Natural killer cell treated with Interleukin-12 subunit alpha and Interleukin-12 subunit beta and Interleukin-15 and Interleukin-18, amount 100 ng/mL, for 72 hours (primary cell): ENCODE measurements at regions not wholly inside any gene's neighbourhood (a gene's known extent, or its start where the extent isn't known, plus 50 kb on each side); places are given as distances from the start of the nearest gene placed in this dataset.

Experiments used
- ATAC-seq, 2 donors: fragments of 150-1000 bp; cut with Tn5 transposase in 1 of 2; sonication (Bioruptor Pico), chemical (Tn5 transposase) in 1 of 2; 2 replicates each; pipeline ENCODE4 v1.10.0; 2021
- DNase-seq: peaks from one replicate; pipeline ENCODE4 v3.0.0; 2022; ENCODE audit warnings: low spot score
- H3K27ac Mint-ChIP-seq, 2 donors: 1 replicate in 1 of 2; 2 replicates in 1 of 2; pipeline ENCODE4 v1.8.0; 2022; ENCODE audit warnings: mixed read lengths in 2 of 2, mild to moderate bottlenecking in 1 of 2, moderate library complexity in 1 of 2
- H3K27me3 Mint-ChIP-seq, 2 donors: 1 replicate in 1 of 2; 2 replicates in 1 of 2; pipeline ENCODE4 v1.8.0; 2022; ENCODE audit warnings: mixed read lengths in 2 of 2
- H3K36me3 Mint-ChIP-seq: one replicate; pipeline ENCODE4 v1.8.0; 2022; ENCODE audit warnings: mixed read lengths
- H3K4me1 Mint-ChIP-seq, 2 donors: 1 replicate in 1 of 2; 2 replicates in 1 of 2; pipeline ENCODE4 v1.8.0; 2022; ENCODE audit warnings: low read depth in 2 of 2, mixed read lengths in 2 of 2, mild to moderate bottlenecking in 1 of 2
- H3K4me3 Mint-ChIP-seq: one replicate; pipeline ENCODE4 v1.8.0; 2022; ENCODE audit warnings: mixed read lengths
- H3K9me3 Mint-ChIP-seq: 2 replicates; pipeline ENCODE4 v1.8.0; 2022; ENCODE audit warnings: mixed read lengths

DNA sequence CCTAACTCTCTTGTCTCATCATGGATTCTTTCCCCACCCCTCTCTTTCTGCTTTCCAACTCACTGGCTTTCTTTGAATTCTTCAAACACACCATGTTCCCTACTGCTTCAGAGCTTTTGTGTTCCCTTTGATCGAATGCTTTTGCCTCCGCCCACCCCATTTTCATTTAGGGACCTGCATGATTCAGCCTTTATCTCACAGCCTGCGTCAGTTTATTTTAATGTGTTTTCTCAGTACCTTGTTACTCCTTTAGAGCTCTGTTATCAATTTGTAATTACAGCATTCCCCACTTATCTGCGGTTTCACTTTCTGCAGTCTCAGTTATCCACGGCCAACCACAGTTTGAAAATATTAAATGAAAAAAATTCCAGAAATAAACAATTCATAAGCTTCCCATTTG, 451.3 kb downstream of the METTL15 start:
- ATAC-seq, result no peak
- H3K9me3 Mint-ChIP-seq, result peaks cover 19% of the 10 kb centered on the region
- no peak for DNase-seq
- H3K4me1 Mint-ChIP-seq, result no peaks in the 10 kb centered on the region
- H3K27ac Mint-ChIP-seq, result no peak overlapping the region
- H3K36me3 Mint-ChIP-seq, result peaks cover 8% of the 10 kb centered on the region
- no peak overlapping the region for H3K4me3 Mint-ChIP-seq
- no peaks in the 10 kb centered on the region for H3K27me3 Mint-ChIP-seq

DNA sequence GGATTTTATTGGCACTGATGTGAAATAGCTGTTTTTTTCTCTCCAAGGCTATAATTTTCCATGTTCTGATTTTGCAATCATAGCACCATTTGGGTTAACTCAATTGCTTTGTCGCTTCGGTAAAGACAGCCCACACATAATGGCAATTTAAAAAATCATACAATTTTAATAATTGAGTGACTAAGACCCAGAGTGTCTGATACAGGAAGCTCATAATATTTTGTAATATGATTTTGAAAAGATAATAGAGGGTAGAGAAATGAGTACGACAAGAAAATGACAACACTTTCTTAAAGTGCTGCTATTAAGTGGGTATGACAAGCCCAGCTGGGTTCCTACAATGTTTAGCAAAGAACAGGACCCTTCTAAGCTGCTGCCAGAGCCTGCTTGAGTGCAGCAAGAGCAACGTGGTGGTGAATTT, 439.1 kb downstream of the METTL15 start:
- DNase-seq (no peak), ATAC-seq (no peak)
- no peak overlapping the region for H3K4me3 Mint-ChIP-seq
- no peaks in the 10 kb centered on the region for H3K36me3 Mint-ChIP-seq
- H3K27ac Mint-ChIP-seq, result no peak overlapping the region
- H3K9me3 Mint-ChIP-seq, result peaks cover 12% of the 10 kb centered on the region
- no peaks in the 10 kb centered on the region for H3K27me3 Mint-ChIP-seq
- no peaks in the 10 kb centered on the region for H3K4me1 Mint-ChIP-seq

DNA sequence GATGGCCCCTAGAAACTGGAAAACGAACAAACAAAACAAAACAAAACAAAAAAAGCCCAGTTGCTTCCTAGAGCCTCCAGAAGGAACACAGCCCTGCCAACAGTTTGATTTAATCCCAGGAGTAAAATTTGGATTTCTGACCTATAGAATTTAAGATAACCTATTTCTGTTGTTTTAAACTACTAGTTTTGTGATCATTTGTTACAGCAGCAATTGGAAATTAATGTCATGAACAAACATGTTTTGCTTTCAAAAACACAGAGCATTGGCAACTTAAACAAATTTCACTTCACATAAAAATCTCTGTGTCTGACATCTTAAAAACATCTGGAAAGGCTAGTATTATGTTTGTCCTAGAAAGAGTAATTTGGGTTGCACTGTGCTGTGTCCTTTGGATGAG, 437.3 kb downstream of the METTL15 start:
- H3K4me1 Mint-ChIP-seq, result no peaks in the 10 kb centered on the region
- no peaks in the 10 kb centered on the region for H3K27me3 Mint-ChIP-seq
- H3K27ac Mint-ChIP-seq, result no peak overlapping the region
- no peak for ATAC-seq
- H3K36me3 Mint-ChIP-seq, result no peaks in the 10 kb centered on the region
- no peak for DNase-seq
- H3K9me3 Mint-ChIP-seq, result peaks cover 14% of the 10 kb centered on the region
- H3K4me3 Mint-ChIP-seq, result no peak overlapping the region

DNA sequence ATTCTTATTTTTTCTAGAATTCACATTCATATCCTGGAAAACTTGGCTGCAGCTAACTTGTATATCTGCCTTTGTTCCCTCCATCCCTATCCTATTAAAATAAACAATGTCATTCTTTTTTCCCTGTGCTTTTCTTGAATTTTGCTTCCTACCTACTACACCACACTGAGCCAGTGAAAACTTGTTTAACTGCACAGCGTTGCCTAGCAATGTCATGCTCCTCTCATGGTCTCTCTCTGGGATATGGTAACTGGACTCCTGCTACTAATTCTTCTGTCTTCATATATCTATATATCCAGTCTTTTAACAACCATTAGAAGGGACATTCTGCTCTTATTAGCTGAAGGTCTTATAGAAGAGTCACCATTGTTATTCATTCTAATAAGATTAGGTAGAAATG, 434.4 kb downstream of the METTL15 start:
- Mint-ChIP-seq H3K36me3 (no peaks in the 10 kb centered on the region), H3K4me1 (no peaks in the 10 kb centered on the region), H3K27ac (no peak overlapping the region), H3K9me3 (peaks cover 21% of the 10 kb centered on the region), H3K27me3 (no peaks in the 10 kb centered on the region), H3K4me3 (no peak overlapping the region)
- ATAC-seq, result no peak
- no peak for DNase-seq

DNA sequence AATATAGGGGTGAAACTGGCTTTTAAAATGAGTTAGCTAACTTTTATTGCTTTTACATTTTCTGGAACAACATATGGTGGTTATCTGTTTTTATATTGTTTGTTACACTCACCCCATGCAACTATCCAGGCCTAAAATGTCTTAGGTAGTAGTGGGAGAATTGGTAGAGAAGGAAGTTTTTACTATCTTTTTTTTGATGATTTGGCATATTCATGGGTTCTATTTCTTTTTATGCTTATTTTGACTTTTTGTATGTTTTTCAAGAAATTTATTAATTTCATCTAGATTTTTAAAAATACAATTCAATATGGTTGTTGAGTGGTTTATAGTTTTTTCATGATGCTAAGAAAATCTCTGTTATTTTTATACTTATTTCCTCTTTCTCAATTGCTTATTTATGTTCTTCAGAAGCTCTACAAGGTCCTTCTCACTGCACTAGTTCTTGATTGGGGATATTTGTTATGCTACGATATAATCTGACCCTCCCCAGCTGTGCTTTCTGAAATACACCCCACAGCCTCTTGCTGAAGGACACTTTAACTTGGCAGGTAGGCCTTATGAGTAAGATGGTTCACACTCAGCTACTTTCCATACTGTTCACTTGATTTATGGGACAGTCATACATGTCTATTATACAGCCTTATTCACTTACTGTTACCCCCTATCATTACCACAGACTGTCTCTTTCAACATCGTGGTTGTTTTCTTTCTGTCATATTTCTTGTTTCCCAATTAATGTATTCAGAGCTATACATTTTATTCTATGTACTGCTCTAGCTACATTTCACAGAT, 431.2 kb downstream of the METTL15 start:
- no peaks in the 10 kb centered on the region for H3K27me3 Mint-ChIP-seq
- H3K27ac Mint-ChIP-seq, result no peak overlapping the region

DNA sequence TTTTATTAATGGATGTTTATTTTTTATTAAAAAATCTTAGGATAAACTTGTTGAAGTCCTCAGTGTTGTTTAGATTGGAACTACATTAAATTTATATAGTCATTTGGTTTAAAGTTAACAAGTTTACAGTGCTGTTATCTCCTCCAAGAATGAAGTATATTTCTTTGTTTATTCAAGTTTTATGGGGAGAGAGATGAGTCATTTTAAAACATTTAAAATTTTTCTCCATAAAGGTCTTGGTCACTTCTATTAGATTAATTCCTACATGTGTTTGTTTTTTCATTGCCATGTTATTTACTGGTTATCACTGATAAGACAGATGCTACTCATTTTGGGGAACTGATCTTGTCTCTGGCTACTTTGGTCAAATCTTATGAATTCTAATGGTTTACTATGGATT, 429.6 kb downstream of the METTL15 start:
- H3K4me1 Mint-ChIP-seq, result no peaks in the 10 kb centered on the region
- no peaks in the 10 kb centered on the region for H3K36me3 Mint-ChIP-seq
- peaks cover 18% of the 10 kb centered on the region for H3K9me3 Mint-ChIP-seq
- no peak overlapping the region for H3K27ac Mint-ChIP-seq
- no peaks in the 10 kb centered on the region for H3K27me3 Mint-ChIP-seq
- DNase-seq, result no peak
- no peak overlapping the region for H3K4me3 Mint-ChIP-seq
- ATAC-seq, result no peak

More for the DNA sequence above, 431.2 kb downstream of the METTL15 start:
- no peak for ATAC-seq
- no peak for DNase-seq
- H3K4me3 Mint-ChIP-seq, result no peak overlapping the region
- H3K9me3 Mint-ChIP-seq, result peaks cover 18% of the 10 kb centered on the region
- H3K4me1 Mint-ChIP-seq, result no peaks in the 10 kb centered on the region
- no peaks in the 10 kb centered on the region for H3K36me3 Mint-ChIP-seq

DNA sequence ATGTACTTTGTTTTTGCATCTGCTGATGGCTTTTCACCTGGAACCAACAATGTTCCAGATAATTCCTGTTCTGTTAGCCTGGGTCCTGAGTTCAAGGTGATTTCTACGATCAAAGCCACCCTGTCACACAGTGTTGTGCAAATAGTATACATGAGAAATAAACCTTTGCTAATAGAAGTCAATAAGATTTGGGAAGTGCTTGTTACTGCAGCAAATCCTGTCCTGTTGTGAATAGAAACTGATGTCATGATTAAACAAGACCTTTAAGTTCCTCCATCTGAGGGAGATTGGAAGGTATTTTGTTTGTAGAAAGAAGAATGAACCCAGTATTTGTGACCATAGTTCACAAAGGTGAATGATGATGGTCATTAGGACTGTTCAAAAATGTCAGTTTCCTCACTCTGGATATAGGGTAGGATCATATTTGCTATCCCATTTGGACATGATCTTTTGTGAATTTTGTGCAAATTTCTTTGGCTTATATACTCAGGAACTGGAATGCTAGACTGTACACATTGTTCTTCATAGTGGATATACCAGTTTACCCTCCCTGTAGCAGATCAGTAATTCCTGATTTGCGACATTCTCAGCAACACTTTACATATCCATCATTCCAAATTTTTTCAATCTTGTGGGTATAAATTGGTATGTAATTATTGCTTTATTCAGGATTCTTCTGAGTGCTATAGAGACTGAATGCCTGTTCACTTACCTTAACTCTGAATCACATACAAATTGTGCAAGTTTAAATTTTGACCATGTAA, 428.5 kb downstream of the METTL15 start:
- no peak overlapping the region for H3K4me3 Mint-ChIP-seq
- H3K27ac Mint-ChIP-seq, result no peak overlapping the region
- no peaks in the 10 kb centered on the region for H3K27me3 Mint-ChIP-seq
- no peak for DNase-seq
- H3K4me1 Mint-ChIP-seq, result no peaks in the 10 kb centered on the region
- H3K36me3 Mint-ChIP-seq, result no peaks in the 10 kb centered on the region
- ATAC-seq, result no peak
- H3K9me3 Mint-ChIP-seq, result peaks cover 14% of the 10 kb centered on the region

DNA sequence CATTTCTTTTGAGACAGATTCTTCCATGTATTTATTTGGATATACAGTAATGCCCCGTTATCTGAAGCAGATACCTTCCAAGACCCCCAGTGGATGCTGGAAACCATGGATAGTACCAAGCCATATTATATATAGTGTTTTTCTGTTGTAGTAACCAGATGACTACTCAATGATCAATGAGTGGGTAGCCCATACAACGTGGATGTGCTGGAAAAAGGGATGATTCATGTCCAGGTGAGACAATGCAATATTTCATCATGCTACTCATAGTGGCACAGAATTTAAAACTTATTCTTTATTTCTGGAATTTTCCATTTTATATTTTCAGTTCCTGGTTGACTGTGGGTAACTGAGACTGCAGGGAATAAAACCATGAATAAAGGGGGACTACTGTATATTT, 427.5 kb downstream of the METTL15 start:
- Mint-ChIP-seq H3K27me3 (no peaks in the 10 kb centered on the region), H3K36me3 (no peaks in the 10 kb centered on the region), H3K4me1 (no peaks in the 10 kb centered on the region), H3K9me3 (peaks cover 7% of the 10 kb centered on the region), H3K4me3 (no peak overlapping the region), H3K27ac (no peak overlapping the region)
- ATAC-seq (no peak), DNase-seq (no peak)

DNA sequence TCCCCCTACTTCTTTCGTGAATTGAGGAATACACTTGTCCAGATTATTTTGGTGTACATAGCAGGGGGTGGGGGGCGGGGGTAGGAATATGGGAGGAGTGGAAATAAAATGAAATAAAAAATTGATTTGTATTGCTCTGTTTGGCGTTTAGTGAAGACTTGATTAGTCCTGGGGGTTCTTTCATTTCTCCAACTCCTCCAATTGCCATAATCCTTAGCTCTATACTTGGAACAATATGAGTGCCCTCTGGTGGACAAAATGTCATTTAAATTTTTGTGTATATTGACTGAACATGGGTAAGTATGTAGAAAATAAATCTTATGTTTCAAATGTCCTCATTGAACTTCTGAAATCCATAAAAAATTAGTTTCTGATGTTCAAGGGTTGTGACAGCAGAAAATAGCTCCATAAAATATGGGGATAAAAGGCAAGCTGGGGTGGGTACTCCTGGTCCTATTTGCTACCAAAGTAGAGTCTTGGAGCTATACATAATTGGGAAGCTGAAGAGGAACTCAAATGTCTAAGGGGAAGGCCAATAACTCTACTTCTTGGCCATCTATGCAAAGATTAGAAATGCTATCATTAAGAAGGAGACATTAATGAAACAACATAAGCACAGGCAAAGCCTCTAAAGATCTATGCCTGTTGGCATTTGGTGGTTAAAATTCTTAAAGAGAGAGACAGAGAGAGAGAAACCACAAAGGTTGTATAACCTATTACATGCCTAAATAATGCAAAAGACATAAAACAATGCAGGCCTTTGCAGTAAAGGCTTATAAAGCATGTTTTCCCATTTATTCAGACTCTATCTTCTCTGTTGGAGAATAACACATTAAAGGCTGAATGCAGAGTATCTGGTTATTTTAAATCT, 421.6 kb downstream of the METTL15 start:
- Mint-ChIP-seq H3K36me3 (no peaks in the 10 kb centered on the region), H3K9me3 (peaks cover 4% of the 10 kb centered on the region), H3K27ac (no peak overlapping the region), H3K27me3 (no peaks in the 10 kb centered on the region), H3K4me3 (no peak overlapping the region), H3K4me1 (no peaks in the 10 kb centered on the region)
- no peak for DNase-seq
- ATAC-seq, result no peak

DNA sequence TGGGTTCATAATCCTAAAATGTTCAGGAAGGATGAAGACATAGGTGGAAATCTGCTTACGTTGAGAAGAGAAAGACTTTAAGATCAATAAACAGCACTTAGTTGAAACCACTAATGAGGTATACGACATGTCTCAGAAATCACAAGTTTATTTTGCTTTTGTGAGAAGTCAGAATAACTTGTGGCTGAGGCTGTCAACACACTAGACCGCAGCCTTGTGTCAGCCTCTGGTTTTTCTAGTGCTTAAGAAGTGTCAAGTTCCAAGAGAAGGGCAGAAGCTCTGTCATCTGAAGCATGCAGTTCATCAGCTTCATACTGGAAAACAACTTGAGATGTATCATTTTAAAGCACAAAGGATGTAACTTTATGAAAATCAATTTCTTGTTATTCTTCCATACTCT, 420.9 kb downstream of the METTL15 start:
- peaks cover 8% of the 10 kb centered on the region for H3K9me3 Mint-ChIP-seq
- H3K27ac Mint-ChIP-seq, result no peak overlapping the region
- no peak for DNase-seq
- H3K4me1 Mint-ChIP-seq, result no peaks in the 10 kb centered on the region
- no peaks in the 10 kb centered on the region for H3K27me3 Mint-ChIP-seq
- H3K4me3 Mint-ChIP-seq, result no peak overlapping the region
- ATAC-seq, result no peak
- peaks cover 5% of the 10 kb centered on the region for H3K36me3 Mint-ChIP-seq

DNA sequence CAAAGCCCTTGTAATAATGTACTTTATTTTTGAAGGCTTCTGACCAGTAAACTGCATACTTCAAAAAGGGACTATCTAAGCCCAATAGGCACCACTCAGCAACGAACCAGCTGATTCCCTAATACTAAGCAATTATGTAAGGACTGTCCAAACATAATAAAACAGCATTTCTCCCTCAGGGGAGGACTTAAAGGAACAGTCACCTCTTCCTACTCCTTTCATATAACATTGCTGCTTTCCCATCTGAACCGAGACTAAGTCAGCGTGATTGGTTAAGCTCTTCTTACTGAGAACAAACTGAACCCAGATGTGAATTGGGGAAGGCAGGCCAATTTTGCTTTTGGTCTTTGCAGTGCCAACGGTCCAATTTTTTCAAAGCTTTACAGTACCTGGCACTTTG, 420.0 kb downstream of the METTL15 start:
- Mint-ChIP-seq H3K27ac (no peak overlapping the region), H3K4me3 (no peak overlapping the region), H3K36me3 (peaks cover 5% of the 10 kb centered on the region), H3K27me3 (no peaks in the 10 kb centered on the region), H3K4me1 (no peaks in the 10 kb centered on the region), H3K9me3 (peaks cover 11% of the 10 kb centered on the region)
- ATAC-seq, result no peak
- no peak for DNase-seq

DNA sequence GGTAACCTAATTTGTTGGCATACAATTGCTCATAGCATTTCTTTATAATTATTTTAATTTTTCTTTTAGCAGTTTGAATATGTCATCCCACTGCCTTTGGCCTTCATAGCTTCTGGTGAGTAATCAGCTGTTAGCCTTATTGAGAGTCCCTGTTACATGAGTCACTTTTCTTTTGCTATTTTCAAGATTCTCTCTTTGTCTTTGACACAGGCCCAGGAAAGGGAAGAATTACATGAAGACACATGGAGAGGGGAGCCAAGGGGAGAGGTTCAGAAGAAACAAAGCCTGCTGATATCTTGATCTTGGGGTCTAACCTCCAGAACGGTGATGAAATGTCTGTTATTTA, 418.2 kb downstream of the METTL15 start:
- peaks cover 11% of the 10 kb centered on the region for H3K9me3 Mint-ChIP-seq
- H3K4me1 Mint-ChIP-seq, result no peaks in the 10 kb centered on the region
- no peak overlapping the region for H3K27ac Mint-ChIP-seq
- DNase-seq (no peak), ATAC-seq (no peak)
- H3K36me3 Mint-ChIP-seq, result peaks cover 5% of the 10 kb centered on the region
- H3K4me3 Mint-ChIP-seq, result no peak overlapping the region
- H3K27me3 Mint-ChIP-seq, result no peaks in the 10 kb centered on the region

DNA sequence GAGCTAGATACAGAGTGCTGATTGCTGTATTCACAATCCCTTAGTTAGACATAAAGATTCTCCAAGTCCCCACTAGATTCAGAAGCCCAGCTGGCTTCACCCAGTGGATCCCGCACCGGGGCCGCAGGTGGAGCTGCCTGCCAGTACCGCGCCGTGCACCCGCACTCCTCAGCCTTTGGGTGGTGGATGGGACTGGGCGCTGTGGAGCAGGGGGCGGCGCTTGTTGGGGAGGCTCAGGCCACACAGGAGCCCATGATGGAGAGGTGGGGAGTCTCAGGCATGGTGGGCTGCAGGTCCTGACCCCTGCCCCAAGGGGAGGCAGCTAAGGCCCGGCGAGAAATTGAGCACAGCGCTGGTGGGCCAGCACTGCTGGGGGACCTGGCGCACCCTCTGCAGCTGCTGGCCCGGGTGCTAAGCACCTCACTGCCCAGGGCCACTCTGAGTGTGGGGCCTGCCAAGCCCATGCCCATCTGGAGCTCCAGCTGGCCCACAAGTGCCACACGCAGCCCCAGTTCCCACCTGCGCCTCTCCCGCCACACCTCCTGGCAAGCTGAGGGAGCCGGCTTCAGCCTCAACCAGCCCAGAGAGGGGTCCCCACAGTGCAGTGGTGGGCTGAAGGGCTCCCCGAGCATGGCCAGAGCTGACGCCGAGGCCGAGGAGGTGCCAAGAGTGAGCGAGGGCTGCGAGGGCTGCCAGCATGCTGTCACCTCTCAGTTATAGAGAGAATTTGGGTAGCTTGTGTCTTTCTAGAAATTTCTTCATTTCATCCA, 417.6 kb downstream of the METTL15 start:
- no peak for DNase-seq
- ATAC-seq, result no peak
- peaks cover 11% of the 10 kb centered on the region for H3K9me3 Mint-ChIP-seq
- no peaks in the 10 kb centered on the region for H3K4me1 Mint-ChIP-seq
- H3K4me3 Mint-ChIP-seq, result no peak overlapping the region
- no peaks in the 10 kb centered on the region for H3K27me3 Mint-ChIP-seq
- H3K36me3 Mint-ChIP-seq, result peaks cover 5% of the 10 kb centered on the region
- no peak overlapping the region for H3K27ac Mint-ChIP-seq
